HepG2 (cell line): ENCODE measurements at regions not wholly inside any gene's neighbourhood (a gene's known extent, or its start where the extent isn't known, plus 50 kb on each side); places are given as distances from the start of the nearest gene placed in this dataset.

Source experiments
- ADNP ChIP-seq: sonication (generic); formaldehyde crosslinking; IDR thresholded peaks from 2 replicates; pipeline ENCODE4 v1.4.0; 2020; ENCODE audit warnings: missing genetic modification reagents
- ASH2L ChIP-seq: fragments of 300-600, 200-600 bp; sonication (generic); IDR thresholded peaks from 2 replicates; pipeline ENCODE4 v1.7.0; 2017; ENCODE audit warnings: low read depth, mild to moderate bottlenecking, moderate library complexity, mixed read lengths, low read length; ENCODE audit not compliant: insufficient read length
- EP300 ChIP-seq, 3 experiments: sonication (generic) in 1 of 3; formaldehyde crosslinking in 1 of 3; IDR thresholded peaks; 2 replicates each; pipeline versions ENCODE4 v1.5.1 to v1.6.1; 2011 to 2020; ENCODE audit warnings: low read depth in 2 of 3, low read length in 2 of 3, borderline replicate concordance in 1 of 3, improper control_type of control experiment in 1 of 3, mild to moderate bottlenecking in 1 of 3, missing genetic modification reagents in 1 of 3, moderate library complexity in 1 of 3
- FOXO1 ChIP-seq: sonication (generic); formaldehyde crosslinking; IDR thresholded peaks from 2 replicates; pipeline ENCODE4 v1.4.0; 2020; ENCODE audit warnings: missing genetic modification reagents
- GABPB1 ChIP-seq: IDR thresholded peaks from 2 replicates; pipeline ENCODE4 v1.6.1; 2016; ENCODE audit warnings: mild to moderate bottlenecking, missing genetic modification reagents, moderate library complexity, missing compliant biosample characterization
- HNF4G ChIP-seq, 2 experiments: sonication (generic) in 1 of 2; formaldehyde crosslinking in 1 of 2; IDR thresholded peaks; 2 replicates each; pipeline versions ENCODE4 v1.4.0 to v1.6.1; 2011 to 2020; ENCODE audit warnings: borderline replicate concordance in 2 of 2, low read depth in 2 of 2, mild to moderate bottlenecking in 2 of 2, low read length in 1 of 2, missing genetic modification reagents in 1 of 2, moderate library complexity in 1 of 2
- JUND ChIP-seq: sonication (generic); formaldehyde crosslinking; IDR thresholded peaks from 2 replicates; pipeline ENCODE4 v1.8.0; 2022; ENCODE audit warnings: mild to moderate bottlenecking, missing genetic modification reagents
- KDM6A ChIP-seq: IDR thresholded peaks from 2 replicates; pipeline ENCODE4 v1.6.1; 2016; ENCODE audit warnings: low read depth
- NCOA1 ChIP-seq: sonication (generic); formaldehyde crosslinking; IDR thresholded peaks from 2 replicates; pipeline ENCODE4 v1.9.0; 2021; ENCODE audit warnings: missing genetic modification reagents
- NR2F2 ChIP-seq: IDR thresholded peaks from 2 replicates; pipeline ENCODE4 v1.6.1; 2012; ENCODE audit warnings: low read depth, inconsistent platforms, borderline replicate concordance
- POLR2AphosphoS5 ChIP-seq: IDR thresholded peaks from 2 replicates; pipeline ENCODE4 v1.6.1; 2012; ENCODE audit warnings: low read depth, low read length
- RARA ChIP-seq: IDR thresholded peaks from 2 replicates; pipeline ENCODE4 v1.6.1; 2016; ENCODE audit warnings: missing genetic modification reagents, missing compliant biosample characterization
- RELA ChIP-seq: sonication (generic); formaldehyde crosslinking; IDR thresholded peaks from 2 replicates; pipeline ENCODE4 v1.4.0; 2020; ENCODE audit warnings: missing genetic modification reagents
- SIX1 ChIP-seq: sonication (generic); formaldehyde crosslinking; IDR thresholded peaks from 2 replicates; pipeline ENCODE4 v1.4.0; 2020; ENCODE audit warnings: missing genetic modification reagents, borderline replicate concordance
- SRSF4 ChIP-seq: fragments of 200-400 bp; formaldehyde crosslinking; IDR thresholded peaks from one replicate; pipeline ENCODE4 v1.6.1; 2018; ENCODE audit warnings: mild to moderate bottlenecking, low read depth, low read length, moderate library complexity; ENCODE audit not compliant: poor library complexity, severe bottlenecking
- SRSF9 ChIP-seq: fragments of 200-400 bp; formaldehyde crosslinking; IDR thresholded peaks from 2 replicates; pipeline ENCODE4 v1.6.1; 2018; ENCODE audit warnings: borderline replicate concordance, mild to moderate bottlenecking, low read depth, low read length; ENCODE audit not compliant: insufficient read depth, poor library complexity, severe bottlenecking
- TSC22D2 ChIP-seq: sonication (generic); formaldehyde crosslinking; IDR thresholded peaks from 2 replicates; pipeline ENCODE4 v1.5.1; 2020; ENCODE audit warnings: missing genetic modification reagents, mild to moderate bottlenecking, borderline replicate concordance
- ZNF124 ChIP-seq: sonication (generic); formaldehyde crosslinking; IDR thresholded peaks from 2 replicates; pipeline ENCODE4 v1.4.0; 2020; ENCODE audit warnings: missing genetic modification reagents
- ZNF260 ChIP-seq: sonication (generic); formaldehyde crosslinking; IDR thresholded peaks from 2 replicates; pipeline ENCODE4 v1.4.0; 2020; ENCODE audit warnings: missing genetic modification reagents, low read depth, mild to moderate bottlenecking, borderline replicate concordance
- ZNF329 ChIP-seq: sonication (generic); formaldehyde crosslinking; IDR thresholded peaks from 2 replicates; pipeline ENCODE4 v1.9.0; 2021; ENCODE audit warnings: low read depth, mild to moderate bottlenecking, missing genetic modification reagents
- ZNF333 ChIP-seq: sonication (generic); formaldehyde crosslinking; IDR thresholded peaks from 2 replicates; pipeline ENCODE4 v1.4.0; 2020; ENCODE audit warnings: mild to moderate bottlenecking, missing genetic modification reagents, borderline replicate concordance
- ZNF343 ChIP-seq: sonication (generic); formaldehyde crosslinking; IDR thresholded peaks from 2 replicates; pipeline ENCODE4 v1.4.0; 2020; ENCODE audit warnings: mild to moderate bottlenecking, missing genetic modification reagents
- ZNF709 ChIP-seq: sonication (generic); formaldehyde crosslinking; IDR thresholded peaks from 2 replicates; pipeline ENCODE4 v1.5.0; 2020; ENCODE audit warnings: mild to moderate bottlenecking, missing genetic modification reagents
- ZNF776 ChIP-seq: sonication (generic); formaldehyde crosslinking; IDR thresholded peaks from 2 replicates; pipeline ENCODE4 v1.4.0; 2020; ENCODE audit warnings: mild to moderate bottlenecking, missing genetic modification reagents
- TF ChIP-seq, protein P1 (sequence below): sonication (generic); formaldehyde crosslinking; IDR thresholded peaks from 2 replicates; pipeline ENCODE4 v1.5.1; 2020; ENCODE audit warnings: missing genetic modification reagents, mild to moderate bottlenecking, borderline replicate concordance
- TF ChIP-seq, protein P2 (sequence below), 2 experiments: IDR thresholded peaks; 2 replicates each; pipeline ENCODE4 v1.6.1; 2011 to 2012; ENCODE audit warnings: low read length in 2 of 2, borderline replicate concordance in 1 of 2, low read depth in 1 of 2, mild to moderate bottlenecking in 1 of 2, moderate library complexity in 1 of 2

DNA sequence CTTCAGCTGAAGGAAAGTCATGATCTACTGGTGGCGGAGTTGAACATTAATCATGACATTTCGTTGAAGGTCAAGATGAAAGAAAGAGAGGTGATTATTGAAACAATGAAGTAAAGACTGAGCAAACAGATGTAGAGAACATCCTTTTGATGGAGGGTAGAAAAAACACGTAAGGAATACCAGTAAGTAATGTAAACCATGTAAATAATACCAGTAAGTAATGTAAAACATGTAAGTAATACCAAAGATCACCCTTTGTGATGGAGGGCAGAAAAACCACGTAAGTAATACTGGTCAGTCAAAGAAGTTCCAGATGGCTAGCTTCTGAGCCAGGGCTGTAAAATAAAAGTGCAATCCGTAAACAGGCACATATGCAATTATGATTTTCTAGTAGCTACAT lies 1387.7 kb downstream of the SUCLG1 start (continued):
- TF ChIP-seq HNF4G (IDR thresholded peaks at IDR 0.05; ENCODE audit: borderline replicate concordance, low read depth, low read length) (no peak), HNF4G (CRISPR knock-in tag; IDR thresholded peaks at IDR 0.05; ENCODE audit: borderline replicate concordance, low read depth) (no peak), NCOA1 (no peak), ZNF329 (CRISPR knock-in tag) (no peak), EP300 (IDR thresholded peaks at IDR 0.05; ENCODE audit: low read depth in 2 of 2, low read length in 2 of 2) (peak in 1 of 2 experiments; percentile 95; a peak in 2 of 4 replicates), EP300 (CRISPR knock-in tag; IDR thresholded peaks at IDR 0.05; ENCODE audit: borderline replicate concordance) (no peak; the same call in 1 of the 2 replicates), ZNF709 (CRISPR knock-in tag) (no peak), ZNF124 (CRISPR knock-in tag) (no peak), RARA (CRISPR knock-in tag) (peak; percentile 88), KDM6A (peak; percentile 85), TSC22D2 (CRISPR knock-in tag) (no peak), SRSF4 (no peak), POLR2AphosphoS5 (no peak), JUND (CRISPR knock-in tag) (no peak), ADNP (CRISPR knock-in tag) (no peak), FOXO1 (CRISPR knock-in tag) (peak; percentile 44; the same call in 1 of the 2 replicates), RELA (no peak), NR2F2 (peak; percentile 92), ZNF260 (no peak), SIX1 (CRISPR knock-in tag) (peak; percentile 94; the same call in 1 of the 2 replicates), ZNF343 (no peak), ZNF776 (CRISPR knock-in tag) (no peak), ZNF333 (CRISPR knock-in tag) (no peak), GABPB1 (CRISPR knock-in tag) (no peak), SRSF9 (no peak), ASH2L (no peak)
- TF ChIP-seq, protein P1, sequence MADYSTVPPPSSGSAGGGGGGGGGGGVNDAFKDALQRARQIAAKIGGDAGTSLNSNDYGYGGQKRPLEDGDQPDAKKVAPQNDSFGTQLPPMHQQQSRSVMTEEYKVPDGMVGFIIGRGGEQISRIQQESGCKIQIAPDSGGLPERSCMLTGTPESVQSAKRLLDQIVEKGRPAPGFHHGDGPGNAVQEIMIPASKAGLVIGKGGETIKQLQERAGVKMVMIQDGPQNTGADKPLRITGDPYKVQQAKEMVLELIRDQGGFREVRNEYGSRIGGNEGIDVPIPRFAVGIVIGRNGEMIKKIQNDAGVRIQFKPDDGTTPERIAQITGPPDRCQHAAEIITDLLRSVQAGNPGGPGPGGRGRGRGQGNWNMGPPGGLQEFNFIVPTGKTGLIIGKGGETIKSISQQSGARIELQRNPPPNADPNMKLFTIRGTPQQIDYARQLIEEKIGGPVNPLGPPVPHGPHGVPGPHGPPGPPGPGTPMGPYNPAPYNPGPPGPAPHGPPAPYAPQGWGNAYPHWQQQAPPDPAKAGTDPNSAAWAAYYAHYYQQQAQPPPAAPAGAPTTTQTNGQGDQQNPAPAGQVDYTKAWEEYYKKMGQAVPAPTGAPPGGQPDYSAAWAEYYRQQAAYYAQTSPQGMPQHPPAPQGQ (CRISPR knock-in tag) = no peak
- TF ChIP-seq, protein P2, sequence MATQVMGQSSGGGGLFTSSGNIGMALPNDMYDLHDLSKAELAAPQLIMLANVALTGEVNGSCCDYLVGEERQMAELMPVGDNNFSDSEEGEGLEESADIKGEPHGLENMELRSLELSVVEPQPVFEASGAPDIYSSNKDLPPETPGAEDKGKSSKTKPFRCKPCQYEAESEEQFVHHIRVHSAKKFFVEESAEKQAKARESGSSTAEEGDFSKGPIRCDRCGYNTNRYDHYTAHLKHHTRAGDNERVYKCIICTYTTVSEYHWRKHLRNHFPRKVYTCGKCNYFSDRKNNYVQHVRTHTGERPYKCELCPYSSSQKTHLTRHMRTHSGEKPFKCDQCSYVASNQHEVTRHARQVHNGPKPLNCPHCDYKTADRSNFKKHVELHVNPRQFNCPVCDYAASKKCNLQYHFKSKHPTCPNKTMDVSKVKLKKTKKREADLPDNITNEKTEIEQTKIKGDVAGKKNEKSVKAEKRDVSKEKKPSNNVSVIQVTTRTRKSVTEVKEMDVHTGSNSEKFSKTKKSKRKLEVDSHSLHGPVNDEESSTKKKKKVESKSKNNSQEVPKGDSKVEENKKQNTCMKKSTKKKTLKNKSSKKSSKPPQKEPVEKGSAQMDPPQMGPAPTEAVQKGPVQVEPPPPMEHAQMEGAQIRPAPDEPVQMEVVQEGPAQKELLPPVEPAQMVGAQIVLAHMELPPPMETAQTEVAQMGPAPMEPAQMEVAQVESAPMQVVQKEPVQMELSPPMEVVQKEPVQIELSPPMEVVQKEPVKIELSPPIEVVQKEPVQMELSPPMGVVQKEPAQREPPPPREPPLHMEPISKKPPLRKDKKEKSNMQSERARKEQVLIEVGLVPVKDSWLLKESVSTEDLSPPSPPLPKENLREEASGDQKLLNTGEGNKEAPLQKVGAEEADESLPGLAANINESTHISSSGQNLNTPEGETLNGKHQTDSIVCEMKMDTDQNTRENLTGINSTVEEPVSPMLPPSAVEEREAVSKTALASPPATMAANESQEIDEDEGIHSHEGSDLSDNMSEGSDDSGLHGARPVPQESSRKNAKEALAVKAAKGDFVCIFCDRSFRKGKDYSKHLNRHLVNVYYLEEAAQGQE (IDR thresholded peaks at IDR 0.05; ENCODE audit: borderline replicate concordance in 1 of 2, low read depth in 1 of 2, low read length in 2 of 2) = no peak
